OCI-LY7 (cell line): ENCODE measurements at regions not wholly inside any gene's neighbourhood (a gene's known extent, or its start where the extent isn't known, plus 50 kb on each side); places are given as distances from the start of the nearest gene placed in this dataset.

Experiments used
- BruUV-seq: library from RNA; stranded (reverse); fragments of 400-500 nt; replicated peaks from 2 replicates; lab custom pipeline; 2021; lab: Mats Ljungman, UMichigan
- CTCF ChIA-PET: fragments of 300-600 bp; sonication (Branson Sonifier 250); formaldehyde crosslinking; loops from one replicate; lab custom pipeline; 2022; ENCODE audit warnings: antibody characterized with exemption; ENCODE audit not compliant: unreplicated experiment; lab: Charles Lee
- POLR2A ChIA-PET: fragments of 300-600 bp; sonication (Branson Sonifier 250); formaldehyde crosslinking; loops from one replicate; lab custom pipeline; 2022; ENCODE audit warnings: antibody characterized with exemption; lab: Charles Lee
- DNase-seq: peaks from one replicate; pipeline ENCODE4 v3.0.0-alpha.2; 2015; ENCODE audit warnings: low spot score
- H2AFZ ChIP-seq: fragments of 200-600 bp; sonication (generic), shearing (Covaris generic); 2 replicates; pipeline ENCODE4 v1.6.1; 2014; ENCODE audit warnings: mild to moderate bottlenecking, antibody characterized with exemption, low read length, moderate library complexity
- H3K27ac ChIP-seq: fragments of 200-600 bp; sonication (generic); 2 replicates; pipeline ENCODE4 v1.5.1; 2014; ENCODE audit warnings: mixed run types, low read depth, mild to moderate bottlenecking, moderate library complexity, low read length, inconsistent platforms; ENCODE audit not compliant: poor library complexity, severe bottlenecking
- H3K36me3 ChIP-seq: fragments of 200-600 bp; sonication (generic); 2 replicates; pipeline ENCODE4 v1.6.1; 2014; ENCODE audit warnings: mild to moderate bottlenecking, antibody characterized with exemption, low read length, moderate library complexity, mixed read lengths; ENCODE audit not compliant: insufficient read depth
- H3K4me1 ChIP-seq: fragments of 200-600 bp; sonication (generic); 2 replicates; pipeline ENCODE4 v1.5.1; 2014; ENCODE audit warnings: mild to moderate bottlenecking, low read length; ENCODE audit not compliant: insufficient read depth, poor library complexity, severe bottlenecking
- H3K4me2 ChIP-seq: fragments of 200-600 bp; sonication (generic); 2 replicates; pipeline ENCODE4 v1.6.1; 2014; ENCODE audit warnings: mild to moderate bottlenecking, low read length
- H3K4me3 ChIP-seq: fragments of 200-600 bp; sonication (generic); 2 replicates; pipeline ENCODE4 v1.5.1; 2014; ENCODE audit warnings: mild to moderate bottlenecking, low read depth, low read length; ENCODE audit not compliant: poor library complexity, severe bottlenecking
- H3K79me2 ChIP-seq: fragments of 200-600 bp; sonication (generic); 2 replicates; pipeline ENCODE4 v1.6.1; 2016; ENCODE audit warnings: low read depth, mild to moderate bottlenecking, low read length, moderate library complexity, mixed read lengths; ENCODE audit not compliant: insufficient read depth
- H3K9me2 ChIP-seq: fragments of 200-600 bp; sonication (generic); 2 replicates; pipeline ENCODE4 v1.6.1; 2016; ENCODE audit warnings: mild to moderate bottlenecking, low read length, mixed read lengths; ENCODE audit not compliant: insufficient read depth
- H3K9me3 ChIP-seq: fragments of 200-600 bp; sonication (generic); 2 replicates; pipeline ENCODE4 v1.6.1; 2014; ENCODE audit warnings: mild to moderate bottlenecking, mixed run types, low read length, mixed read lengths
- H4K20me1 ChIP-seq: fragments of 200-600 bp; sonication (generic); 2 replicates; pipeline ENCODE4 v1.6.1; 2014; ENCODE audit warnings: mild to moderate bottlenecking, antibody characterized with exemption, low read length, moderate library complexity, mixed read lengths; ENCODE audit not compliant: insufficient read depth
- EZH2phosphoT487 ChIP-seq: fragments of 200-600 bp; sonication (generic); IDR thresholded peaks from 2 replicates; pipeline ENCODE4 v1.6.1; 2018; ENCODE audit warnings: low read depth, borderline replicate concordance, mild to moderate bottlenecking, mixed run types, antibody characterized with exemption, low read length, moderate library complexity, mixed read lengths
- intact Hi-C: fragments of 100-400 bp; cut with micrococcal nuclease; formaldehyde crosslinking; loops from one replicate; pipeline ENCODE4 v1.10.0; 2022; ENCODE audit not compliant: unreplicated experiment
- TF ChIP-seq, protein P1 (sequence below): fragments of 200-600 bp; sonication (generic); conservative IDR thresholded peaks from 2 replicates; pipeline ENCODE4 v1.5.1; 2014; ENCODE audit warnings: mild to moderate bottlenecking, antibody characterized with exemption, low read length, moderate library complexity, mixed read lengths

DNA sequence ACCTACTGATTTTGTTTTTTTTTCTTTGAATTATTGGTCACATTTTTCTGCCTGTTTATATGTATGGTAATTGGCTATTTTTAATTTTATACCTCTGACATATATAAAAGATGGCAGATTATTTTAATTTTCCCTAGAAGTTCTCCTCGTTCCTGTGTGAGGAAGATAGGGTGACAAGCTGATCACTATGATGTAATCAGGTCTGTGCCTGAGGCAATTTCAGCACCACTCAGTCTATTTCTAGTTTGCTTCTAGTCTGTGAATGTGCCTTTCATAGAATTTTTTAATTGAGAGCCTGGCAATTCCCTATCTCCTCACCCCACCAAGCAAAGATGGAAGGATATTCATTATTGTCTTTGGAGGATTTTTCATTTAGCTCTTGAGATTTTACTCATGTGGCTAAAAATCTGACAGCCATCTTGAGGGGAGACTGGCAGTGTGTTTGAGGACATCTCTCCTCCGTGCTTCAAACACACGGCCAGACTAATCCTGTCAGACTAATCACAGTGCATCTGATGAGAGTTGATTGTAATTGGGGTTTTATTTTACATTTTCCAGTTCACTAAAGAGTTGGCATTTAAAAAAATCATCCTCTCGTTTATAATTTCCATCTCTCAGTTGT, 500.3 kb downstream of the TRIML1 start:
- POLR2A ChIA-PET: no interaction called here
- H2AFZ ChIP-seq: no peak overlapping the region
- intact Hi-C loops: no loop called here
- H3K4me2 ChIP-seq: no peak overlapping the region
- CTCF ChIA-PET: no interaction called here
- no peaks in the 10 kb centered on the region for H3K36me3 ChIP-seq
- no peaks in the 10 kb centered on the region for H3K79me2 ChIP-seq
- no peak overlapping the region for H3K4me3 ChIP-seq
- H3K9me2 ChIP-seq: no peaks in the 10 kb centered on the region
- BruUV-seq: no TSS peak
- H3K27ac ChIP-seq: no peak overlapping the region
- no peaks in the 10 kb centered on the region for H4K20me1 ChIP-seq
- no peaks in the 10 kb centered on the region for H3K4me1 ChIP-seq
- TF ChIP-seq, protein P1, sequence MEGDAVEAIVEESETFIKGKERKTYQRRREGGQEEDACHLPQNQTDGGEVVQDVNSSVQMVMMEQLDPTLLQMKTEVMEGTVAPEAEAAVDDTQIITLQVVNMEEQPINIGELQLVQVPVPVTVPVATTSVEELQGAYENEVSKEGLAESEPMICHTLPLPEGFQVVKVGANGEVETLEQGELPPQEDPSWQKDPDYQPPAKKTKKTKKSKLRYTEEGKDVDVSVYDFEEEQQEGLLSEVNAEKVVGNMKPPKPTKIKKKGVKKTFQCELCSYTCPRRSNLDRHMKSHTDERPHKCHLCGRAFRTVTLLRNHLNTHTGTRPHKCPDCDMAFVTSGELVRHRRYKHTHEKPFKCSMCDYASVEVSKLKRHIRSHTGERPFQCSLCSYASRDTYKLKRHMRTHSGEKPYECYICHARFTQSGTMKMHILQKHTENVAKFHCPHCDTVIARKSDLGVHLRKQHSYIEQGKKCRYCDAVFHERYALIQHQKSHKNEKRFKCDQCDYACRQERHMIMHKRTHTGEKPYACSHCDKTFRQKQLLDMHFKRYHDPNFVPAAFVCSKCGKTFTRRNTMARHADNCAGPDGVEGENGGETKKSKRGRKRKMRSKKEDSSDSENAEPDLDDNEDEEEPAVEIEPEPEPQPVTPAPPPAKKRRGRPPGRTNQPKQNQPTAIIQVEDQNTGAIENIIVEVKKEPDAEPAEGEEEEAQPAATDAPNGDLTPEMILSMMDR: no peak
- no peak for TF ChIP-seq EZH2phosphoT487
- no peaks in the 10 kb centered on the region for H3K9me3 ChIP-seq
- no peak for DNase-seq

- ChIA-PET CTCF (no interaction called here), POLR2A (no interaction called here)
- no peak overlapping the region for H2AFZ ChIP-seq
- no peak for TF ChIP-seq EZH2phosphoT487
- no peak overlapping the region for H3K4me2 ChIP-seq
- no peak for DNase-seq
- no peaks in the 10 kb centered on the region for H3K36me3 ChIP-seq
- no peaks in the 10 kb centered on the region for H3K9me3 ChIP-seq
- no peaks in the 10 kb centered on the region for H3K9me2 ChIP-seq
- intact Hi-C loops: no loop called here
- H3K4me3 ChIP-seq: no peak overlapping the region
- H4K20me1 ChIP-seq: no peaks in the 10 kb centered on the region
- no peaks in the 10 kb centered on the region for H3K79me2 ChIP-seq
- no peaks in the 10 kb centered on the region for H3K4me1 ChIP-seq
- no TSS peak for BruUV-seq
- no peak overlapping the region for H3K27ac ChIP-seq
These were observed 508.7 kb downstream of the TRIML1 start for GRCh38 chr4:188647820-188648370.

DNA sequence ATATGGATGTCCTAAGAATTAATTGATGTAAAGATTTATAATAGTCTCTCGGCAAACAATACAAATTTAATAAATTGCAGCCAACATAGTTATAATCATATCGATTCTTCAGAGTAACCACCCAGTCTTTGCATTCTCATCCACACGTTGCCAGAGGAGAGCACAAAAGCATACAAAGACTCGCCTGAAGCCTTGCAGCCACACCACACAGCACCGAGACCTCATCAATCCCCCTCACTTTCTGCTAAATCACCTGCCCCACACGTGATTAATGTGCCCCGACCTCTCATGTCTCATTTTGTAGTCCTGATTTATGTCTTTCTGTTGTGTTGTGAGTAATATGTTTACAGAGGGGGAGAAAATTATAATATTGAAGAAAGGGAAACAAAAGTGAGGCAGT, 510.4 kb downstream of the TRIML1 start:
- no peak overlapping the region for H2AFZ ChIP-seq
- no peaks in the 10 kb centered on the region for H3K36me3 ChIP-seq
- H3K4me3 ChIP-seq: no peak overlapping the region
- H3K79me2 ChIP-seq: no peaks in the 10 kb centered on the region
- no TSS peak for BruUV-seq
- ChIA-PET POLR2A (no interaction called here), CTCF (no interaction called here)
- H3K4me1 ChIP-seq: no peaks in the 10 kb centered on the region
- TF ChIP-seq EZH2phosphoT487: no peak
- TF ChIP-seq, protein P1: no peak
- intact Hi-C loops: no loop called here
- no peaks in the 10 kb centered on the region for H4K20me1 ChIP-seq
- no peaks in the 10 kb centered on the region for H3K9me3 ChIP-seq
- H3K4me2 ChIP-seq: no peak overlapping the region
- no peak overlapping the region for H3K27ac ChIP-seq
- DNase-seq: no peak
- H3K9me2 ChIP-seq: no peaks in the 10 kb centered on the region
